Ascending aorta (tissue), 2 donors: ENCODE measurements at regions not wholly inside any gene's neighbourhood (a gene's known extent, or its start where the extent isn't known, plus 50 kb on each side); places are given as distances from the start of the nearest gene placed in this dataset.

ENCODE experiments used
- DNase-seq, 2 donors: peaks; one replicate each; pipeline ENCODE4 v3.0.0-alpha.2; 2019; ENCODE audit warnings: low spot score in 2 of 2
- H3K27ac ChIP-seq, 2 donors: fragments of 200-600 bp; sonication (generic); one replicate each; pipeline ENCODE4 v1.5.1; 2016 to 2017; ENCODE audit warnings: mild to moderate bottlenecking in 1 of 2
- H3K27me3 ChIP-seq: fragments of 200-600 bp; sonication (generic); one replicate; pipeline ENCODE4 v1.5.1; 2017
- H3K36me3 ChIP-seq, 2 donors: fragments of 200-600 bp; sonication (generic); one replicate each; pipeline ENCODE4 v1.5.1; 2016
- H3K4me1 ChIP-seq, 2 donors: fragments of 200-600 bp; sonication (generic); one replicate each; pipeline ENCODE4 v1.5.1; 2016 to 2017; ENCODE audit warnings: mild to moderate bottlenecking in 1 of 2
- H3K4me3 ChIP-seq, 2 donors: fragments of 200-600 bp; sonication (generic); one replicate each; pipeline ENCODE4 v1.5.1; 2016 to 2017; ENCODE audit warnings: mild to moderate bottlenecking in 1 of 2
- H3K9me3 ChIP-seq, 2 donors: fragments of 200-600 bp; sonication (generic); one replicate each; pipeline ENCODE4 v1.5.1; 2016
- intact Hi-C: fragments of 100-400 bp; cut with DNase I; formaldehyde crosslinking; loops from one replicate; pipeline ENCODE4 v1.15.1; 2023
- TF ChIP-seq, protein P1 (sequence below), 3 experiments: fragments of 200-600 bp in 2 of 3; fragments of 450-650 bp in 1 of 3; sonication (generic) in 2 of 3; IDR thresholded peaks; one replicate each; pipeline ENCODE4 v1.5.1; 2016 to 2019; ENCODE audit warnings: antibody characterized with exemption in 3 of 3, mild to moderate bottlenecking in 1 of 3, moderate library complexity in 1 of 3

DNA sequence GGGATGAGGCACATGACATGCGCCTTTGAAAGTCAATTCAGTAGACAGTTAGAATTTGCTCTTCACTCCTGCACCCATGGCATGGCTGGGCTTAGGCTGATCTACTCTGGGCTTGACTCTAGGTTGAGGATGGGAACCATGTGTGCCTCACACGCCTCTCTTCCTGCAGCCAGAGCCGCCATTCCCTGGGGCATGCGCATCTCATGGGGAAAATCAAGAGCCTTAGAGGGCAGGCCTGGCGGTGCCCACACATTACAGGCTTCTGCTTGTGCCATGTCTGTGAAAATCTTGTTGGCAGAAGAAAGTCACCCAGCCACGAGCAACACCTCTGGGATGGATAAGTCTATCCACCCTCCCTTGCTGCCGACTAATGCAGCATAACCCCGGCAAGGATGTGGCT lies 808.5 kb downstream of the CDH9 start:
- Histone ChIP-seq H3K27me3 (no peaks in the 10 kb centered on the region), H3K27ac (no peak overlapping the region), H3K4me3 (no peak overlapping the region), H3K9me3 (no peaks in the 10 kb centered on the region), H3K4me1 (no peaks in the 10 kb centered on the region), H3K36me3 (no peaks in the 10 kb centered on the region)
- TF ChIP-seq, protein P1, sequence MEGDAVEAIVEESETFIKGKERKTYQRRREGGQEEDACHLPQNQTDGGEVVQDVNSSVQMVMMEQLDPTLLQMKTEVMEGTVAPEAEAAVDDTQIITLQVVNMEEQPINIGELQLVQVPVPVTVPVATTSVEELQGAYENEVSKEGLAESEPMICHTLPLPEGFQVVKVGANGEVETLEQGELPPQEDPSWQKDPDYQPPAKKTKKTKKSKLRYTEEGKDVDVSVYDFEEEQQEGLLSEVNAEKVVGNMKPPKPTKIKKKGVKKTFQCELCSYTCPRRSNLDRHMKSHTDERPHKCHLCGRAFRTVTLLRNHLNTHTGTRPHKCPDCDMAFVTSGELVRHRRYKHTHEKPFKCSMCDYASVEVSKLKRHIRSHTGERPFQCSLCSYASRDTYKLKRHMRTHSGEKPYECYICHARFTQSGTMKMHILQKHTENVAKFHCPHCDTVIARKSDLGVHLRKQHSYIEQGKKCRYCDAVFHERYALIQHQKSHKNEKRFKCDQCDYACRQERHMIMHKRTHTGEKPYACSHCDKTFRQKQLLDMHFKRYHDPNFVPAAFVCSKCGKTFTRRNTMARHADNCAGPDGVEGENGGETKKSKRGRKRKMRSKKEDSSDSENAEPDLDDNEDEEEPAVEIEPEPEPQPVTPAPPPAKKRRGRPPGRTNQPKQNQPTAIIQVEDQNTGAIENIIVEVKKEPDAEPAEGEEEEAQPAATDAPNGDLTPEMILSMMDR (IDR thresholded peaks at IDR 0.05): no peak
- DNase-seq: no peak
- intact Hi-C loops: no loop called here

DNA sequence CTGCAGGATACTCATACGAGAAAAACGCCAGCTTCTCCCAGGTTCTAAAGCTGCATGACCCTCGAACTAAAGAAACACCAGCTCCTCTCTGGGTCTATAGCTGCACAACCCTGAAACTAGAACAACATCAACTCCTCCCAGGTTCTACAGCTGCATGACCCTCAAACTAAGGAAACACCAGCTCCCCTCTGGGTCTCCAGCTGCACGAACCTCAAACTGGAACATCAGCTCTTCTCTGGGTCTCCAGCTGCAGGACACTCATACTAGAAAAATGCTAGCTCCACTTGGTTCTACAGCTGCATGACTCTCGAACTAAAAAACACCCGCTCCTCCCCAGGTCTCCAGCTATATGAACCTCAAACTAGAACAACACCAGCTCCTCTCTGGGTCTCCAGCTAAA lies 811.1 kb downstream of the CDH9 start:
- Histone ChIP-seq H3K27me3 (no peaks in the 10 kb centered on the region), H3K27ac (no peak overlapping the region), H3K9me3 (no peaks in the 10 kb centered on the region), H3K4me1 (no peaks in the 10 kb centered on the region), H3K4me3 (no peak overlapping the region), H3K36me3 (no peaks in the 10 kb centered on the region)
- no peak for DNase-seq
- TF ChIP-seq, protein P1 (IDR thresholded peaks at IDR 0.05): no peak
- intact Hi-C loops: no loop called here

DNA sequence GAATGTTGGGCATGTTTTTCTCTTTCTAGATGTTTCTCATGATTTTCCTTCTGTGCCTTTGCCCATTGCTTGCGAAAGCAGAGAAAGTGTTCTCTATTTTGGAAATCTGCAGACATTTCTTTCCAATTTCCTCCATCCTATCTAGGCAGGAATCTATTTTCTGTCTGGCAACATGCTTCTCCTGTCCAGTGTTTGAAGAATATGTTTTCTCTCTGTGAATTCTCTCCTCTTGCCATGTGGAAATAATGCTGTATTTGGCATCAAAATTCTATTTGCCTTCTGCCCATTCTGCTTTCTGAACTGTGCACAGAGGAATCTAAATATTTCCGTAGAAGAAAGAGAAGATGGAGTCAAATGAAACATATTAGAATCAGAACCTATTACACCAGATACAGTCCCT lies 833.3 kb downstream of the CDH9 start:
- no peak for DNase-seq
- TF ChIP-seq, protein P1 (IDR thresholded peaks at IDR 0.05): no peak
- H3K36me3 ChIP-seq: no peaks in the 10 kb centered on the region
- no peak overlapping the region for H3K27ac ChIP-seq
- H3K9me3 ChIP-seq: no peaks in the 10 kb centered on the region
- H3K4me1 ChIP-seq: no peaks in the 10 kb centered on the region
- no peak overlapping the region for H3K4me3 ChIP-seq
- intact Hi-C loops: no loop called here
- no peaks in the 10 kb centered on the region for H3K27me3 ChIP-seq

DNA sequence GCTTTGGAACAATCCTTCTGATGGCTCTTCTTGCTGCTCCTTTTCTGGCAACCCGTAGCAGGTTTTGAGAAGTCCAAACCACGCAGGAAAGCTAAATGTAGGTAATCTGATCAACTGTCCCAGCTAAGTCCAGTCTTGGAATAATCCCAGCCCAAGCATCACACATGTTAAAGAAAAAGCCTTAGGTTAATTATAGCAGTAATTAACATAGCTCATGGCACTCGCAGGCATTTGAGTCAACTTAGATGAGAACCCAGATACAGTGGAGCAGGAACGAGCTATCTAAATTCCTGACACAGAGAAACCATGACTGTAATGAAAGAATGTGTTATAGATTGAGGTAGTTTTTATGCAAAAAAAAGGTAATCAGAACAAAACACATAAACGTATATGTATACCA lies 844.8 kb downstream of the CDH9 start:
- TF ChIP-seq, protein P1 (IDR thresholded peaks at IDR 0.05): no peak
- H3K27me3 ChIP-seq: no peaks in the 10 kb centered on the region
- H3K4me3 ChIP-seq: no peak overlapping the region
- H3K4me1 ChIP-seq: no peaks in the 10 kb centered on the region
- H3K9me3 ChIP-seq: no peaks in the 10 kb centered on the region
- H3K27ac ChIP-seq: no peak overlapping the region
- no peaks in the 10 kb centered on the region for H3K36me3 ChIP-seq
- intact Hi-C loops: no loop called here
- DNase-seq: no peak

DNA sequence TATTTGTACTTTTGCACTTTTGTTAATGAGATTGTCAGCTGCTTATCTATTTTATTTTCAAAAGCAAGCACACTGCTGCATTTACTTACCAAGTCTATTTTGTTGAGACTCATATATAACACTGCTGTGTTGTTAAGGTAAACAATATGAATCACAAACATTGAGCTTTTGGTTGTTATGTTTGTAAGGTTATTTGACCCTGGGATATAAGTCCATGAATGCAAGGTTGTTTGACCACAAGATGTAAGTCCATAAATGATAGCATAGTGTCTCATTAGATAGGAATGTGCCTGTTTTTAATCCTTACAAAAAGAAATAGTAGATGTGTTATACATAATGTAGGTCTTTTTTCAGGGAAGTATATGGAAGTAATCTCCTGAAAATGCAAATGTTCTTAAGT lies 845.9 kb downstream of the CDH9 start:
- intact Hi-C loops: no loop called here

DNA sequence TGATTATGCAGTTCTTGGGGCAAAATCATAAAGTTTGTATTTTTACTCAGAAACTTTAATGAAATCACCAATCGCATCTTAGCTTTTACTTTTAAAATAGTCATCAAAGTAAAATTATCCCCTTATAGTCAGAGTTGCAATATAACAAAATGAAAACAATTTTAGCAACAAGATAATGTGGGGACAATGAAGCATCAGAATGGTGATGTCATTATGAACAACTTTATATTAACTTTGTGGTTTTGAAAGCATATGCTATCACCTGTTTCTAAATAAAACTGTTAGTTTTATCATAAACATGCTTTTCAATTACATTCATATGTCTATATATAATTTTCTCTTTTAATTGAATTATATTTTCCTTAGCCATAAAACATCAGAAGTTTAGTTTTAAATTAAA lies 856.8 kb downstream of the CDH9 start:
- Histone ChIP-seq H3K9me3 (no peaks in the 10 kb centered on the region), H3K4me3 (no peak overlapping the region), H3K4me1 (no peaks in the 10 kb centered on the region), H3K27ac (no peak overlapping the region), H3K27me3 (no peaks in the 10 kb centered on the region), H3K36me3 (no peaks in the 10 kb centered on the region)
- intact Hi-C loops: no loop called here
- no peak for DNase-seq
- TF ChIP-seq, protein P1 (IDR thresholded peaks at IDR 0.05): no peak

More for the DNA sequence above, 845.9 kb downstream of the CDH9 start:
- Histone ChIP-seq H3K27ac (no peak overlapping the region), H3K36me3 (no peaks in the 10 kb centered on the region), H3K4me1 (no peaks in the 10 kb centered on the region), H3K27me3 (no peaks in the 10 kb centered on the region), H3K9me3 (no peaks in the 10 kb centered on the region), H3K4me3 (no peak overlapping the region)
- TF ChIP-seq, protein P1 (IDR thresholded peaks at IDR 0.05): no peak
- no peak for DNase-seq
